Right lobe of liver (tissue), 6 donors: ENCODE measurements at regions not wholly inside any gene's neighbourhood (a gene's known extent, or its start where the extent isn't known, plus 50 kb on each side); places are given as distances from the start of the nearest gene placed in this dataset.

ENCODE experiments used
- ATAC-seq, 4 donors: fragments of 200-7000 bp; cut with Tn5 transposase; one replicate each; pipeline ENCODE4 v1.9.1; 2020; ENCODE audit warnings: mild to moderate bottlenecking in 4 of 4, moderate library complexity in 4 of 4
- DNase-seq, 3 donors: peaks; one replicate each; pipeline ENCODE4 v3.0.0-alpha.2; 2020
- H3K27ac ChIP-seq, 3 donors: fragments of 200-600 bp; one replicate each; pipeline ENCODE4 v1.8.0; 2022
- H3K27me3 ChIP-seq, 2 donors: fragments of 200-600 bp; one replicate each; pipeline ENCODE4 v1.8.0; 2022
- H3K36me3 ChIP-seq, 4 donors: fragments of 200-600 bp; sonication (generic) in 1 of 4; one replicate each; pipeline versions ENCODE4 v1.5.1 to v1.8.0; 2017 to 2022; ENCODE audit warnings: control low read depth in 1 of 4
- H3K4me1 ChIP-seq, 4 donors: fragments of 200-600 bp; sonication (generic) in 1 of 4; one replicate each; pipeline versions ENCODE4 v1.5.1 to v1.8.0; 2017 to 2022; ENCODE audit warnings: control low read depth in 1 of 4
- H3K4me3 ChIP-seq, 3 donors: fragments of 200-600 bp; one replicate each; pipeline ENCODE4 v1.8.0; 2022
- H3K9me3 ChIP-seq, 4 donors: fragments of 200-600 bp; sonication (generic) in 1 of 4; one replicate each; pipeline versions ENCODE4 v1.5.1 to v1.8.0; 2017 to 2022; ENCODE audit warnings: control low read depth in 1 of 4
- POLR2A ChIP-seq: fragments of 450-650 bp; IDR thresholded peaks from one replicate; pipeline ENCODE4 v1.6.1; 2017; ENCODE audit warnings: antibody characterized with exemption, mild to moderate bottlenecking
- WGBS: methylation state at CpG from one replicate; pipeline ENCODE4 v1.1.6; 2018; ENCODE audit warnings: low coverage, low lambda C conversion rate; ENCODE audit not compliant: insufficient coverage; ENCODE audit errors: missing lambda C conversion rate; 5-methylcytosine and 5-hydroxymethylcytosine counted together
- intact Hi-C, 2 donors: fragments of 100-400 bp; cut with DNase I; formaldehyde crosslinking; loops; one replicate each; pipeline versions ENCODE4 v1.11.2 to v1.14.1; 2022
- TF ChIP-seq, protein P1 (sequence below), 4 donors: fragments of 200-600 bp in 3 of 4; fragments of 450-650 bp in 1 of 4; IDR thresholded peaks; one replicate each; pipeline versions ENCODE4 v1.5.1 to v1.8.0; 2016 to 2022; ENCODE audit warnings: antibody characterized with exemption in 4 of 4, mild to moderate bottlenecking in 2 of 4
- donor health status: DM: no; HTN: yes; CAD: no.
- donor health status: DM: no; HTN: no; CAD: no.
- donor health status: DM: no; HTN: no; CAD: no.
- donor health status: DM: no; HTN: yes; CAD: no.
- donor health status: DM: no; HTN: yes; CAD: no.

- 47% methylated on average over 2 of the region's 2 CpGs for WGBS
- intact Hi-C loops: no loop called here
These were observed 737.6 kb downstream of the SLC4A3 start for GRCh38 chr2:220365023-220365422.

DNA sequence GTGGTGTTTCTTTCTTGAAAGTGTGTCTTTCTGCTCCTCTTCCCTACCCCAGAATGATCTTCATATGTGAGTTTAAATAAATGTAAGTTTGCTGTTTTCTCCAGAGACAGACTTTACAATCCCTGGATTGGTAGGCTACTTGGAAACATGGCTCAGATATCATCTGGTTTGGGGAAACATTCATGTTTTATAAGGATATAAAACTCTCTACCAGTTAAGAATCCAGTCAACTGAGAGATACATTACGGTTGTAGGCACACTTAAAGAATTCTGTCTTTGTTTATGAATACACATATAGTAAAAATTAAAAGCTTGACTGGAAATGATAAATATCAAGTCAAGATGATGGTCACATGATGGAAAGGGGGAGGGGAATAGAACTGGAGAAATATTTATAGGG is 739.3 kb downstream of the SLC4A3 start:
- 75% methylated on average over 1 of the region's 1 CpG for WGBS
- Histone ChIP-seq H3K4me1 (no peaks in the 10 kb centered on the region), H3K27ac (no peak overlapping the region), H3K9me3 (no peaks in the 10 kb centered on the region), H3K36me3 (no peaks in the 10 kb centered on the region), H3K4me3 (no peak overlapping the region), H3K27me3 (no peaks in the 10 kb centered on the region)
- intact Hi-C loops: no loop called here
- ATAC-seq (no peak), DNase-seq (no peak)
- TF ChIP-seq POLR2A: no peak
- TF ChIP-seq, protein P1, sequence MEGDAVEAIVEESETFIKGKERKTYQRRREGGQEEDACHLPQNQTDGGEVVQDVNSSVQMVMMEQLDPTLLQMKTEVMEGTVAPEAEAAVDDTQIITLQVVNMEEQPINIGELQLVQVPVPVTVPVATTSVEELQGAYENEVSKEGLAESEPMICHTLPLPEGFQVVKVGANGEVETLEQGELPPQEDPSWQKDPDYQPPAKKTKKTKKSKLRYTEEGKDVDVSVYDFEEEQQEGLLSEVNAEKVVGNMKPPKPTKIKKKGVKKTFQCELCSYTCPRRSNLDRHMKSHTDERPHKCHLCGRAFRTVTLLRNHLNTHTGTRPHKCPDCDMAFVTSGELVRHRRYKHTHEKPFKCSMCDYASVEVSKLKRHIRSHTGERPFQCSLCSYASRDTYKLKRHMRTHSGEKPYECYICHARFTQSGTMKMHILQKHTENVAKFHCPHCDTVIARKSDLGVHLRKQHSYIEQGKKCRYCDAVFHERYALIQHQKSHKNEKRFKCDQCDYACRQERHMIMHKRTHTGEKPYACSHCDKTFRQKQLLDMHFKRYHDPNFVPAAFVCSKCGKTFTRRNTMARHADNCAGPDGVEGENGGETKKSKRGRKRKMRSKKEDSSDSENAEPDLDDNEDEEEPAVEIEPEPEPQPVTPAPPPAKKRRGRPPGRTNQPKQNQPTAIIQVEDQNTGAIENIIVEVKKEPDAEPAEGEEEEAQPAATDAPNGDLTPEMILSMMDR (IDR thresholded peaks at IDR 0.05): no peak

More at GRCh38 chr2:220365023-220365422, 737.6 kb downstream of the SLC4A3 start:
- H3K27ac ChIP-seq: no peak overlapping the region
- H3K9me3 ChIP-seq: no peaks in the 10 kb centered on the region
- no peak overlapping the region for H3K4me3 ChIP-seq
- DNase-seq (no peak), ATAC-seq (no peak)
- H3K4me1 ChIP-seq: no peaks in the 10 kb centered on the region
- no peaks in the 10 kb centered on the region for H3K27me3 ChIP-seq
- H3K36me3 ChIP-seq: no peaks in the 10 kb centered on the region
- no peak for TF ChIP-seq POLR2A

DNA sequence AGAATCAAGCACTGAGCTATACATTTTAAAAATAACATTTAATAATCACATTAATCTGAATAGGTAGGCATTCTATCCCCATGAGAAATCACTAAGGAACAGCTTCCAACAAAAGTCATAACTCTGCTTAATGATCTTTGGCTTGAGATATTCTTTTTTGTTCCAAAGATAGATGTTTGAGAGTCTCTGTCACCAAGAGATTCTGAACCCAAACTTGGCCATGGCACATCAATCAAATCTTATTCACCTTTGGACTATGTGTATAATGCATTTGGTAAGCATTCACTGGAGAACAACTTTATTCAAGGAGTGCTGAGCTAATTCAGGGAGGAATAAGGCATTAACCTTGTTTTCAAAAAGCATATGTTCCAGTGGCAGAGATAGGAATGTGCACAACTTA is 743.3 kb downstream of the SLC4A3 start:
- ATAC-seq: no peak
- Histone ChIP-seq H3K27me3 (no peaks in the 10 kb centered on the region), H3K4me1 (no peaks in the 10 kb centered on the region), H3K27ac (no peak overlapping the region), H3K36me3 (no peaks in the 10 kb centered on the region), H3K4me3 (no peak overlapping the region), H3K9me3 (no peaks in the 10 kb centered on the region)
- DNase-seq: no peak
- intact Hi-C loops: no loop called here
- TF ChIP-seq POLR2A: no peak
- TF ChIP-seq, protein P1 (IDR thresholded peaks at IDR 0.05): no peak

DNA sequence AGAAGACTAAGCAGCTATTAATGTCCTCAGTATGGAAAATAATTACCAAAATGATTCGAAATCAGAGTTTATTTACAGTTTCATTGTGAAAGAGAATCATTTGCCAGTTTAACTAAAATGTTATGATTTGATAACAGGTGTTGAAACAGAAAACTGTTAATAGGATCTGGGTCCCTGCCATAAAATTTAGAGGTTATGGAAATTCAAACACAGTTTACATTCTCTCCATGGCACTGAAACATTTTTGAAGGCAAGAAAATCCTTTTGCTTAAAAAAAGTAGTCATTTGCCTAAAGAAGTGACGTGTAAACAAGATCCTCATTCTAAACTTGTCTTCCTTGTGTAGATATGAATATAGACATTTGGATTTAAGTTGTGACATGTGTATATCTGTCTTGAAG is 743.8 kb downstream of the SLC4A3 start:
- Histone ChIP-seq H3K27me3 (no peaks in the 10 kb centered on the region), H3K27ac (no peak overlapping the region), H3K4me3 (no peak overlapping the region), H3K36me3 (no peaks in the 10 kb centered on the region), H3K9me3 (no peaks in the 10 kb centered on the region), H3K4me1 (no peaks in the 10 kb centered on the region)
- no peak for TF ChIP-seq POLR2A
- TF ChIP-seq, protein P1 (IDR thresholded peaks at IDR 0.05): no peak
- 30% methylated on average over 2 of the region's 2 CpGs for WGBS
- ATAC-seq: no peak
- intact Hi-C loops: no loop called here
- DNase-seq: no peak

- Histone ChIP-seq H3K9me3 (no peaks in the 10 kb centered on the region), H3K27me3 (no peaks in the 10 kb centered on the region), H3K4me3 (no peak overlapping the region), H3K36me3 (no peaks in the 10 kb centered on the region), H3K4me1 (no peaks in the 10 kb centered on the region), H3K27ac (no peak overlapping the region)
- no peak for DNase-seq
- intact Hi-C loops: no loop called here
- ATAC-seq: no peak
- 36% methylated on average over 2 of the region's 2 CpGs for WGBS
- no peak for TF ChIP-seq POLR2A
- TF ChIP-seq, protein P1 (IDR thresholded peaks at IDR 0.05): no peak
These were observed 746.4 kb downstream of the SLC4A3 start for GRCh38 chr2:220373878-220374277.
